CD4-positive, alpha-beta T cell (primary cell): ENCODE measurements at regions not wholly inside any gene's neighbourhood (a gene's known extent, or its start where the extent isn't known, plus 50 kb on each side); places are given as distances from the start of the nearest gene placed in this dataset.

ENCODE experiments used
- ATAC-seq: fragments of 200-7000 bp; cut with Tn5 transposase; one replicate; pipeline ENCODE4 v1.10.0; 2022; ENCODE audit warnings: mild to moderate bottlenecking; ENCODE audit not compliant: poor library complexity
- CTCF ChIA-PET: fragments of 350-600 bp; sonication (Branson Sonifier 250); formaldehyde crosslinking; loops from one replicate; lab custom pipeline; 2021; ENCODE audit warnings: antibody characterized with exemption, inconsistent platforms; lab: Charles Lee
- POLR2A ChIA-PET: fragments of 350-600 bp; sonication (Branson Sonifier 250); formaldehyde crosslinking; loops from one replicate; lab custom pipeline; 2021; ENCODE audit warnings: antibody characterized with exemption, inconsistent platforms; lab: Charles Lee
- DNase-seq, 14 experiments: peaks; one replicate each; pipeline ENCODE4 v3.0.0-alpha.2; 2013 to 2020; ENCODE audit warnings: mixed read lengths in 2 of 14
- H3K27ac ChIP-seq, 2 donors: one replicate each; pipeline versions ENCODE4 v1.5.1 to v1.7.0; 2013; ENCODE audit warnings: low read length in 2 of 2, low read depth in 1 of 2, mild to moderate bottlenecking in 1 of 2
- H3K27me3 ChIP-seq, 2 experiments: 1 replicate in 1 of 2; 2 replicates in 1 of 2; pipeline versions ENCODE4 v1.6.1 to v1.7.0; 2013; ENCODE audit warnings: low read length in 2 of 2, control low read depth in 1 of 2, mild to moderate bottlenecking in 1 of 2, moderate library complexity in 1 of 2; ENCODE audit not compliant: insufficient read depth in 2 of 2, control insufficient read depth in 1 of 2
- H3K36me3 ChIP-seq: one replicate; pipeline ENCODE4 v1.6.1; 2013; ENCODE audit warnings: low read length, control low read depth; ENCODE audit not compliant: insufficient read depth
- H3K4me1 ChIP-seq: one replicate; pipeline ENCODE4 v1.6.1; 2013; ENCODE audit warnings: low read length, control low read depth; ENCODE audit not compliant: insufficient read depth
- H3K4me3 ChIP-seq: one replicate; pipeline ENCODE4 v1.5.1; 2013; ENCODE audit warnings: mild to moderate bottlenecking, low read length, moderate library complexity
- H3K9me3 ChIP-seq, 2 experiments: 1 replicate in 1 of 2; 2 replicates in 1 of 2; pipeline versions ENCODE4 v1.6.1 to v1.7.0; 2013; ENCODE audit warnings: low read length in 2 of 2, mild to moderate bottlenecking in 2 of 2, control low read depth in 1 of 2, moderate library complexity in 1 of 2; ENCODE audit not compliant: control insufficient read depth in 1 of 2, insufficient read depth in 1 of 2
- H3K27ac Mint-ChIP-seq: one replicate; pipeline ENCODE4 v1.8.0; 2020; ENCODE audit warnings: mixed read lengths
- H3K27me3 Mint-ChIP-seq: one replicate; pipeline ENCODE4 v1.8.0; 2021; ENCODE audit warnings: mixed read lengths
- H3K36me3 Mint-ChIP-seq: one replicate; pipeline ENCODE4 v1.8.0; 2021; ENCODE audit warnings: low read depth, mixed read lengths
- H3K4me1 Mint-ChIP-seq: one replicate; pipeline ENCODE4 v1.8.0; 2021; ENCODE audit warnings: low read depth, mixed read lengths
- H3K4me3 Mint-ChIP-seq: one replicate; pipeline ENCODE4 v1.8.0; 2020; ENCODE audit warnings: mild to moderate bottlenecking, mixed read lengths
- H3K9me3 Mint-ChIP-seq: one replicate; pipeline ENCODE4 v1.8.0; 2020; ENCODE audit warnings: mixed read lengths
- CTCF ChIP-seq: fragments of 200-600 bp; IDR thresholded peaks from one replicate; pipeline ENCODE4 v1.8.0; 2022; ENCODE audit warnings: antibody characterized with exemption, mild to moderate bottlenecking
- intact Hi-C, 2 experiments: fragments of 100-400 bp; cut with DNase I in 1 of 2; cut with micrococcal nuclease in 1 of 2; formaldehyde crosslinking; loops; one replicate each; pipeline versions ENCODE4 v1.15.1 to v1.9.0; 2023 to 2025; cut with DNase I, micrococcal nuclease

DNA sequence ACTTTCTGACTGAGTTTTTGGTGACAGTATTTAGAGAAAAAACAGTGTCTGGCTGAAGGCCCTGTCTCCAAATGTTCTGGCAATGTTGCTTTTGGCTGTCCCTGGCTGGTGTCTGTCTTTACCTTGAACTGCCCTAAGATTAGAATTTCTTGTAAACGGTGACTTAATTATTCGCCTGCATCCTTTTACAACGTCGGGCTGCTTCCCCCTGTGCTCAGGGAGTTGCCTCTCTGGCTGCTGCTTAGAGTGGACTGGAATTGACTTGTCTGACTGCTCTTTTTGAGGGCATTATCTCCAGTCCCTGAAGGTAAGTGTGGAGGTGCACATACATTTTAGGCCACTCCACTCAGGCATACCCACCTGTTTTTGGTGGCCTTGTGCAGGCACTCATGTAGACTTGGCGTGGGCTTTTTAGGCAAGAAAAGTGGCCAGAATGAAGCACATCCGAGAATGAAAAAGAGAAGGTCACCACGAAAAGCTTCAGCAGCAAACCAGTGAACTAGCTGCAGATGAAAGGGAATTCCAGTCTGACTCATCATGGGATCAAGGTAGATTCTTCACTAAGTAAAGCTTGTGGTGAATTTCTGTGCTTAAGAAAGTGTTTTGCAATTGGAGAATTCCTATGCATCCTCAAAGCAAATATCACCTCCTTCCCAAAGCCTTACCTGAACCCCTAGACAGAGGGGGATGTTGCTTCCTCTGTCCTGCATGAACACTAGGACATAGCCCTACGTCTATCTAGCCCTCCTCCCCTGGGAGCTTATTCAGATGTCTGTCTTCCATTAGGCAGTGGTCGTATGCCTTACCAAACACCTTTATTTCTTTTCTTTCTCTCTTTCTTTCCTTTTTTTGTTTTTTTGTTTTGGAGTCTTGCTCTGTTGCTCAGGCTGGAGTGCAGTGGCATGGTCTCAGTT, 230.3 kb upstream of the TRIB2 start:
- Histone ChIP-seq H3K9me3 (no peaks in the 10 kb centered on the region), H3K4me3 (no peak overlapping the region), H3K36me3 (no peaks in the 10 kb centered on the region), H3K27me3 (no peaks in the 10 kb centered on the region), H3K27ac (peak overlapping the region in 1 of 2 donors; percentile 68), H3K4me1 (peaks cover 53% of the 10 kb centered on the region)
- Mint-ChIP-seq H3K27me3 (no peaks in the 10 kb centered on the region), H3K27ac (peak overlapping the region; percentile 83), H3K36me3 (no peaks in the 10 kb centered on the region), H3K4me1 (peaks cover 71% of the 10 kb centered on the region), H3K9me3 (no peaks in the 10 kb centered on the region), H3K4me3 (no peak overlapping the region)
- ATAC-seq, result no peak
- TF ChIP-seq CTCF, result no peak
- POLR2A ChIA-PET, result interaction anchor here (2.0 to 2.9 kb wide), 3 partner anchors 12 to 34 kb away, joined by 13 to 28 read pairs (median 24); no protein-coding TSS in a partner anchor
- no peak for DNase-seq
- intact Hi-C loops, result no loop called here
- CTCF ChIA-PET, result no interaction called here

- no peak for TF ChIP-seq CTCF
- Histone ChIP-seq H3K4me1 (peaks cover 56% of the 10 kb centered on the region), H3K27ac (peak overlapping the region in 1 of 2 donors; percentile 68), H3K9me3 (no peaks in the 10 kb centered on the region), H3K27me3 (no peaks in the 10 kb centered on the region), H3K4me3 (no peak overlapping the region), H3K36me3 (no peaks in the 10 kb centered on the region)
- Mint-ChIP-seq H3K36me3 (no peaks in the 10 kb centered on the region), H3K27ac (peak overlapping the region; percentile 83), H3K4me3 (peak overlapping the region; percentile 27), H3K27me3 (no peaks in the 10 kb centered on the region), H3K9me3 (no peaks in the 10 kb centered on the region), H3K4me1 (peaks cover 71% of the 10 kb centered on the region)
- intact Hi-C loops, result no loop called here
- ChIA-PET CTCF (interaction anchor here (1.3 kb wide), 1 partner anchor 229 kb away, joined by 3 read pairs; no protein-coding TSS in a partner anchor), POLR2A (interaction anchor here (1.0 to 2.9 kb wide), 8 partner anchors 11 to 657 kb away, joined by 3 to 28 read pairs (median 10); partner anchors contain the start of gene TRIB2)
- ATAC-seq (no peak), DNase-seq (no peak)
Measured at GRCh38 chr2:12487253-12488004, 229.3 kb upstream of the TRIB2 start.
